BLaER1 treated with 17β-estradiol and CSF1 and Interleukin-3, amounts not matched to agents 10 nM and 100 nM (cell line): ENCODE measurements at regions not wholly inside any gene's neighbourhood (a gene's known extent, or its start where the extent isn't known, plus 50 kb on each side); places are given as distances from the start of the nearest gene placed in this dataset.
A peak's percentile ranks its signal among the peaks of the same experiment; 100 is the strongest.

ENCODE experiments used
- H3K27ac ChIP-seq, 11 experiments: shearing (Covaris generic); formaldehyde crosslinking; 2 replicates each; pipeline ENCODE4 v1.8.1; 2022
- H3K27me3 ChIP-seq, 11 experiments: shearing (Covaris generic); formaldehyde crosslinking; 2 replicates each; pipeline ENCODE4 v1.8.1; 2022
- H3K36me3 ChIP-seq, 11 experiments: shearing (Covaris generic); formaldehyde crosslinking; 2 replicates each; pipeline ENCODE4 v1.8.1; 2022
- H3K4me1 ChIP-seq, 10 experiments: shearing (Covaris generic); formaldehyde crosslinking; 2 replicates each; pipeline ENCODE4 v1.8.1; 2022
- H3K4me2 ChIP-seq, 11 experiments: shearing (Covaris generic); formaldehyde crosslinking; 2 replicates each; pipeline ENCODE4 v1.8.1; 2022
- H3K4me3 ChIP-seq, 10 experiments: shearing (Covaris generic); formaldehyde crosslinking; 2 replicates each; pipeline ENCODE4 v1.8.1; 2022
- H3K9ac ChIP-seq, 11 experiments: shearing (Covaris generic); formaldehyde crosslinking; 2 replicates each; pipeline ENCODE4 v1.8.1; 2022
- H3K9me3 ChIP-seq, 11 experiments: shearing (Covaris generic); formaldehyde crosslinking; replicated peaks in 1 of 11; 2 replicates each; pipeline ENCODE4 v1.8.1; 2022
- H4K20me1 ChIP-seq, 11 experiments: shearing (Covaris generic); formaldehyde crosslinking; 2 replicates each; pipeline ENCODE4 v1.8.1; 2022
- Cebpa-rat ChIP-seq, 11 experiments: shearing (Covaris generic); IDR thresholded peaks; 2 replicates each; pipeline ENCODE4 v1.8.1; 2022

DNA sequence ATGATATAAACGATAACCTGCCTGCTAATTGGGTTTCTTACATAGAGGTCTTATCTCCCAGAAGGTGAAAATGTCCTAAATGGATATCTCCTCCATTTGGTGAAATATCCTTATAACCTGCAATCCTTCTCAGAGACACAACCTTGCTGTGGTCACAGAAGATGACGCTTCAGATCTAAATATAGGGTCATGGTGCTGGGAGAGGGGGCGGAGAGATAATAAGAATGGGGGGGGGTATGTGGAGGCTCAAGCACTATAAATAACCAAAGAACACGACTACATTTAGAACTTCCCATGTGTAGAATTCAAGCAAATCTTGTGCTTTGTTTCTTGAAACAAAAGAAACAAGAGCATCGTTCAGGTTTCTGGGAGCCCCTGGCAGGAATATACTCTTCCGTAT lies 260.6 kb upstream of the ESRRG start:
- no peaks in the 10 kb centered on the region for H4K20me1 ChIP-seq
- no peaks in the 10 kb centered on the region for H3K27me3 ChIP-seq
- no peaks in the 10 kb centered on the region; a peak in 1 of 20 replicates for H3K4me1 ChIP-seq
- TF ChIP-seq Cebpa-rat (IDR thresholded peaks at IDR 0.05) = no peak
- H3K4me3 ChIP-seq = no peak overlapping the region
- no peaks in the 10 kb centered on the region for H3K36me3 ChIP-seq
- H3K27ac ChIP-seq = no peak overlapping the region
- no peaks in the 10 kb centered on the region for H3K9me3 ChIP-seq
- H3K9ac ChIP-seq = no peak overlapping the region
- H3K4me2 ChIP-seq = no peak overlapping the region

GRCh38 chr1:216961516-216961915 lies 238.3 kb upstream of the ESRRG start:
- Histone ChIP-seq H3K9me3 (no peaks in the 10 kb centered on the region), H3K4me2 (no peak overlapping the region), H3K4me1 (no peaks in the 10 kb centered on the region), H3K4me3 (no peak overlapping the region), H3K36me3 (no peaks in the 10 kb centered on the region), H4K20me1 (no peaks in the 10 kb centered on the region), H3K27me3 (no peaks in the 10 kb centered on the region), H3K27ac (no peak overlapping the region), H3K9ac (no peak overlapping the region)
- no peak for TF ChIP-seq Cebpa-rat (IDR thresholded peaks at IDR 0.05)

- H3K27me3 ChIP-seq = no peaks in the 10 kb centered on the region
- no peaks in the 10 kb centered on the region for H3K36me3 ChIP-seq
- H3K4me1 ChIP-seq = no peaks in the 10 kb centered on the region
- TF ChIP-seq Cebpa-rat (IDR thresholded peaks at IDR 0.05) = no peak
- no peaks in the 10 kb centered on the region for H3K9me3 ChIP-seq
- H3K27ac ChIP-seq = no peak overlapping the region
- no peak overlapping the region for H3K4me2 ChIP-seq
- no peaks in the 10 kb centered on the region for H4K20me1 ChIP-seq
- H3K9ac ChIP-seq = no peak overlapping the region
- no peak overlapping the region for H3K4me3 ChIP-seq
Observed at GRCh38 chr1:216960716-216961115, 237.5 kb upstream of the ESRRG start.

DNA sequence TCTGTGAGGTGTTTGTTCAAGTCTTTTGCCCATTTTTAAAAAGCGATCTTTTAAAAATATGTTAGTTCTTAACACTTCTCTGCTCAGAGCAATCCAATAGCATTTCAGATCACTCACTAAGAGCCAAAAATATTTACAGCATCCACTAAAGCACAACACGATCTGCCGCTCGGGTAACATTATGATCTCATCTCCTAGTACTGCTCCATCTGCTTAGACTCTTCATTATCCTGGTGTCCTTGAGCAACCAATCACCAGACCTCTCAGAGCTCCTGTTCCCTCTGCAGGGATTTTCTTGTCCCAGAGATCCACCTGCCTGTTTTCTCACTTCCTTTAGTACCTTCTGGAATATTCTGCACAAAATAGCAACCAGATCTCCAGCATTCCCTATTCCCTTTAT lies 235.3 kb upstream of the ESRRG start:
- no peaks in the 10 kb centered on the region for H4K20me1 ChIP-seq
- no peak overlapping the region for H3K4me2 ChIP-seq
- H3K36me3 ChIP-seq = no peaks in the 10 kb centered on the region
- H3K9ac ChIP-seq = no peak overlapping the region
- no peaks in the 10 kb centered on the region for H3K27me3 ChIP-seq
- H3K27ac ChIP-seq = no peak overlapping the region
- no peak overlapping the region for H3K4me3 ChIP-seq
- H3K9me3 ChIP-seq = no peaks in the 10 kb centered on the region
- H3K4me1 ChIP-seq = no peaks in the 10 kb centered on the region
- no peak for TF ChIP-seq Cebpa-rat (IDR thresholded peaks at IDR 0.05)

- Histone ChIP-seq H3K27ac (no peak overlapping the region), H3K36me3 (no peaks in the 10 kb centered on the region), H3K9ac (no peak overlapping the region), H3K4me2 (no peak overlapping the region), H3K27me3 (no peaks in the 10 kb centered on the region), H3K4me1 (no peaks in the 10 kb centered on the region), H3K9me3 (no peaks in the 10 kb centered on the region), H3K4me3 (no peak overlapping the region), H4K20me1 (no peaks in the 10 kb centered on the region)
- TF ChIP-seq Cebpa-rat (IDR thresholded peaks at IDR 0.05) = no peak
Observed at GRCh38 chr1:216953495-216953894, 230.3 kb upstream of the ESRRG start.

GRCh38 chr1:216952864-216953263 lies 229.6 kb upstream of the ESRRG start:
- Histone ChIP-seq H3K9me3 (no peaks in the 10 kb centered on the region), H3K27ac (no peak overlapping the region), H4K20me1 (no peaks in the 10 kb centered on the region), H3K4me1 (no peaks in the 10 kb centered on the region), H3K4me3 (no peak overlapping the region), H3K4me2 (no peak overlapping the region), H3K27me3 (no peaks in the 10 kb centered on the region), H3K9ac (no peak overlapping the region), H3K36me3 (no peaks in the 10 kb centered on the region)
- TF ChIP-seq Cebpa-rat (IDR thresholded peaks at IDR 0.05) = no peak

DNA sequence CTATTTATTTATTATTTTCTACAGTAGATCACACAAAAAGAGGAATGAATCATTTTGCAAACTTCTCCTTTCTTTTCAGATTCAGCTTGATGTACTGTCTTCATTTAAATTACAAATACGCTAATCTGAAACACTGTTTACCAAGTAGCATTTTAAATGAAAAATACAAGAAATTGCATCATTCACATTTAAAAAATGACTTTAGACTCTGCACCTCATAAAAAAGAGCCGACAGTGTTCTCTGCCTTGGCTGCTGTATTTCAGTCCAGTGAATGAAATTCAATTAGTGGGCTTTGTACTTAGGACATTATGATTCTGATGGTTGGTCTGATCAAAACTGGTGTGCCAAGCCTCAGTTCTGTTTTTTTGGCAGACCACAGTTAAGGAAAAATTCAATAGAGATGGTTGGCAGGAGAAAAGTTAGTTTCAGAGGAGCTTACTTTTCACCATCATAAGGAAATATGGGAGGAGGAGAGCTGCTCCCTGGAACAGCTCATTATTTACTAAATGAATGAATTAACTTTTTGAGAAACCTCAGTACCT lies 222.4 kb upstream of the ESRRG start:
- Histone ChIP-seq H3K27me3 (no peaks in the 10 kb centered on the region), H3K4me2 (no peak overlapping the region), H3K9ac (no peak overlapping the region), H3K9me3 (no peaks in the 10 kb centered on the region), H3K4me1 (no peaks in the 10 kb centered on the region), H3K4me3 (no peak overlapping the region), H3K27ac (no peak overlapping the region), H4K20me1 (no peaks in the 10 kb centered on the region), H3K36me3 (no peaks in the 10 kb centered on the region)
- no peak for TF ChIP-seq Cebpa-rat (IDR thresholded peaks at IDR 0.05)

DNA sequence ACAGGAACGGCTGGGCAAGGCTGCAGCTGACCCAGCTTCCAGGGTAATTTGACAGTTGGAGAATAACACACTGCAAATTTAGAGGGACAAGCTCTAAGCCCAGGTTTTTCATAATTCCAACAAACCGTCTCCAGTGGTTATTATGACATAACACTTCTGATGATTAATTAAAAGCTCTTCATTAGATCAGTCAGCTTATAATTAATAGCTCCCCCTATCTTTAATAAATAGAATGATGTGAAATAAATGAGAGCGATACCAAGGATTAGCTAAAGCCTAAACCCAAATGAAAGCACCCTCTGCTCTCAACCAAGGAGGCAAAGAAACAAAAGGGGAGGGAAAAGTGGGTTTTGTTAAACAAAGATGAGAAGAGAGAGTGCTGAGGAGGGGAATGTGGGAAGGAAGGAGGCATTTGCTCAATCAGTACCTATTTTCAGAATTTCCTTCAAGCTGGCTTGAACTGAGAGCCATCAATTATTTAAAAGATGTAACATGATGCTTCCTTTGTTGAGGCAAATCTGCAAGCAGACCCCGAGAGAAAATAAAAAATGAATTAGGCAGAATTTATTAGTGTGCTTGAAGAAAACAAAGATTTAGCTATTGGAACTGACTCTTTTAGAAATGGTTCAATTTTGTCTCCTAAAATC lies 221.8 kb upstream of the ESRRG start:
- H3K9me3 ChIP-seq = no peaks in the 10 kb centered on the region
- H3K4me2 ChIP-seq = no peak overlapping the region
- no peaks in the 10 kb centered on the region for H3K4me1 ChIP-seq
- no peaks in the 10 kb centered on the region for H4K20me1 ChIP-seq
- no peaks in the 10 kb centered on the region for H3K36me3 ChIP-seq
- no peaks in the 10 kb centered on the region for H3K27me3 ChIP-seq
- TF ChIP-seq Cebpa-rat (IDR thresholded peaks at IDR 0.05) = no peak
- no peak overlapping the region for H3K4me3 ChIP-seq
- H3K9ac ChIP-seq = no peak overlapping the region
- H3K27ac ChIP-seq = no peak overlapping the region

GRCh38 chr1:216937491-216937890 lies 214.3 kb upstream of the ESRRG start:
- no peaks in the 10 kb centered on the region for H4K20me1 ChIP-seq
- H3K4me3 ChIP-seq = no peak overlapping the region
- no peak overlapping the region for H3K9ac ChIP-seq
- no peak overlapping the region for H3K27ac ChIP-seq
- peaks cover 0 to 7% (median 0%) of the 10 kb centered on the region in 10 experiments; a peak in 4 of 20 replicates for H3K4me1 ChIP-seq
- no peak for TF ChIP-seq Cebpa-rat (IDR thresholded peaks at IDR 0.05)
- no peaks in the 10 kb centered on the region for H3K9me3 ChIP-seq
- H3K27me3 ChIP-seq = no peaks in the 10 kb centered on the region
- H3K4me2 ChIP-seq = peak overlapping the region in 2 of 11 experiments; percentile 18; a peak in 1 of 22 replicates
- H3K36me3 ChIP-seq = no peaks in the 10 kb centered on the region

- no peak for TF ChIP-seq Cebpa-rat (IDR thresholded peaks at IDR 0.05)
- H3K9me3 ChIP-seq = no peaks in the 10 kb centered on the region
- no peak overlapping the region for H3K4me2 ChIP-seq
- no peak overlapping the region for H3K9ac ChIP-seq
- H3K27ac ChIP-seq = no peak overlapping the region
- no peaks in the 10 kb centered on the region for H4K20me1 ChIP-seq
- no peaks in the 10 kb centered on the region for H3K27me3 ChIP-seq
- H3K4me1 ChIP-seq = peaks cover 0 to 7% (median 0%) of the 10 kb centered on the region in 10 experiments; a peak in 4 of 20 replicates
- H3K36me3 ChIP-seq = no peaks in the 10 kb centered on the region
- H3K4me3 ChIP-seq = no peak overlapping the region
Observed at GRCh38 chr1:216936779-216937178, 213.6 kb upstream of the ESRRG start.
